Testis (tissue), 2 donors: ENCODE measurements at regions not wholly inside any gene's neighbourhood (a gene's known extent, or its start where the extent isn't known, plus 50 kb on each side); places are given as distances from the start of the nearest gene placed in this dataset.

Source experiments
- DNase-seq: peaks from one replicate; pipeline ENCODE4 v3.0.0-alpha.2; 2019
- H3K27ac ChIP-seq, 2 donors: fragments of 200-600 bp; sonication (generic); one replicate each; pipeline ENCODE4 v1.5.1; 2019
- H3K27me3 ChIP-seq: fragments of 200-600 bp; sonication (generic); one replicate; pipeline ENCODE4 v1.5.1; 2019
- H3K36me3 ChIP-seq: fragments of 200-600 bp; sonication (generic); one replicate; pipeline ENCODE4 v1.5.1; 2017; ENCODE audit warnings: low read depth; ENCODE audit errors: missing control alignments
- H3K4me1 ChIP-seq: fragments of 200-600 bp; sonication (generic); one replicate; pipeline ENCODE4 v1.5.1; 2019
- H3K4me3 ChIP-seq, 2 donors: fragments of 200-600 bp; sonication (generic); one replicate each; pipeline ENCODE4 v1.5.1; 2017 to 2019
- H3K9me3 ChIP-seq: fragments of 200-600 bp; sonication (generic); one replicate; pipeline ENCODE4 v1.5.1; 2017
- CTCF ChIP-seq, 3 experiments: fragments of 450-650 bp in 2 of 3; fragments of 200-600 bp in 1 of 3; sonication (generic) in 1 of 3; IDR thresholded peaks; one replicate each; pipeline ENCODE4 v1.5.1; 2016 to 2019; ENCODE audit warnings: antibody characterized with exemption in 3 of 3, mild to moderate bottlenecking in 2 of 3, moderate library complexity in 1 of 3
- POLR2A ChIP-seq: fragments of 450-650 bp; IDR thresholded peaks from one replicate; pipeline ENCODE4 v1.6.1; 2017; ENCODE audit warnings: antibody characterized with exemption, mild to moderate bottlenecking, moderate library complexity
- WGBS, 2 donors: methylation state at CpG; one replicate each; pipeline ENCODE4 v1.1.5; 2018; 5-methylcytosine and 5-hydroxymethylcytosine counted together
- intact Hi-C: fragments of 100-400 bp; cut with DNase I; formaldehyde crosslinking; loops from one replicate; pipeline ENCODE4 v1.15.1; 2023; ENCODE audit warnings: low total_unique reads

DNA sequence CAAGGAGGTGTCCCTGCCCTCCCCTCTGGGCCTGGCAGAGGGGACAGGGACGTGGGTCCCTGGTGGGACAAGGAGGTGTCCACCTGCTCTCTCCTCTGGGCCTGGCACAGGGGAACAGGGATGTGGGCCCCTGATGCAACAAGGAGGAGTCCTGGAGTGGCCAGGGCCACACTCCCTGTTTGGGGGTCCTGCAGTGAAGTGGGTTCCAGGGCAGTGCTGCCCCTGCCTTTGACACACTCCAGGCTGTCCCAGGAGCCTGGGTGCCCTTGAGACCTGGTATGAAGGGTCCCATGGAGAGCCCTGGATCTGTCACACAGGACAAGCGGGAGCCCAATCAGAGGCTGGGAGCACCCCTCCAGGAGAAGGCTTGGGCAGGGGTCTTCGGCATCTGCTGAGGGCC lies 75.8 kb upstream of the GPC1 start:
- no peak for DNase-seq
- H3K36me3 ChIP-seq: no peaks in the 10 kb centered on the region
- TF ChIP-seq CTCF (IDR thresholded peaks at IDR 0.05) (no peak), POLR2A (no peak)
- H3K27me3 ChIP-seq: no peaks in the 10 kb centered on the region
- no peaks in the 10 kb centered on the region for H3K9me3 ChIP-seq
- H3K4me1 ChIP-seq: no peaks in the 10 kb centered on the region
- H3K4me3 ChIP-seq: no peak overlapping the region
- 95% methylated on average over 3 of the region's 3 CpGs; no CpG with 5 or more reads in 1 of the 2 donors for WGBS, 2 donors
- intact Hi-C loops: no loop called here
- no peak overlapping the region for H3K27ac ChIP-seq

GRCh38 chr2:240360645-240361475 lies 74.6 kb upstream of the GPC1 start:
- Histone ChIP-seq H3K27me3 (no peaks in the 10 kb centered on the region), H3K36me3 (no peaks in the 10 kb centered on the region), H3K9me3 (no peaks in the 10 kb centered on the region), H3K4me1 (no peaks in the 10 kb centered on the region), H3K4me3 (no peak overlapping the region), H3K27ac (no peak overlapping the region)
- TF ChIP-seq CTCF (IDR thresholded peaks at IDR 0.05) (no peak), POLR2A (no peak)
- intact Hi-C loops: no loop called here
- no peak for DNase-seq
- 91 to 92% methylated on average over 9 of the region's 9 CpGs for WGBS, 2 donors

DNA sequence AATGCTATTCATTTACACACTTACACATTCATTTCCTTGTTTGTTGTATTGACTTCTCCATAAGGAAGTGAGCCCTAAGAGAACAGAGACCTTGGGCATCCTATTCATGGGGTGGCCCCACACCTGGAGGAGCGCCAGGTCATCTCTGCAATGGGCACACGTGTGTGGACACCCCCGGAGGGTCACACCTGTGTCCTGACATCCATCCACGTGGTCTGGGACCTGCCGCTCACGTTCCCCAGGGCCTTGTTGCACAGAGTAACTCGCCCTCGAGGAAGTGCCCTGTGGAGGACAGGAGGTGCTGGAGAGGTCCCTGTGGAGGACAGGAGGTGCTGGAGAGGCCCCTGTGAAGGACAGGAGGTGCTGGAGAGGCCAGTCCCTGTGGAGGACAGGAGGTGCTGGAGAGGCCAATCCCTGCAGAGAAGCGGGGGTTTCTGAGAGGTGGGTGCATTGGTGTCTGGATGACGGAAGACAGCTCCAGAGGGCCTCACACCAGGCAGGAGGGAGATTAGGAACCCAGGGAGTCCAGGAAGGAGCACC lies 73.2 kb upstream of the GPC1 start:
- TF ChIP-seq POLR2A (no peak), CTCF (IDR thresholded peaks at IDR 0.05) (no peak)
- H3K4me3 ChIP-seq: no peak overlapping the region
- no peak for DNase-seq
- 82 to 85% methylated on average over 8 to 10 of the region's 10 CpGs for WGBS, 2 donors
- intact Hi-C loops: no loop called here
- no peaks in the 10 kb centered on the region for H3K36me3 ChIP-seq
- no peak overlapping the region for H3K27ac ChIP-seq
- no peaks in the 10 kb centered on the region for H3K9me3 ChIP-seq
- H3K4me1 ChIP-seq: no peaks in the 10 kb centered on the region
- no peaks in the 10 kb centered on the region for H3K27me3 ChIP-seq

GRCh38 chr2:240362826-240363745 lies 72.4 kb upstream of the GPC1 start:
- Histone ChIP-seq H3K36me3 (no peaks in the 10 kb centered on the region), H3K4me1 (no peaks in the 10 kb centered on the region), H3K4me3 (no peak overlapping the region), H3K27me3 (no peaks in the 10 kb centered on the region), H3K27ac (no peak overlapping the region), H3K9me3 (no peaks in the 10 kb centered on the region)
- intact Hi-C loops: no loop called here
- no peak for DNase-seq
- TF ChIP-seq POLR2A: no peak
- TF ChIP-seq CTCF (IDR thresholded peaks at IDR 0.05): no peak
- 77 to 78% methylated on average over 21 to 25 of the region's 28 CpGs for WGBS, 2 donors
